ENCODE measurements at regions not wholly inside any gene's neighbourhood (a gene's known extent, or its start where the extent isn't known, plus 50 kb on each side); places are given as distances from the start of the nearest gene placed in this dataset.

DNA sequence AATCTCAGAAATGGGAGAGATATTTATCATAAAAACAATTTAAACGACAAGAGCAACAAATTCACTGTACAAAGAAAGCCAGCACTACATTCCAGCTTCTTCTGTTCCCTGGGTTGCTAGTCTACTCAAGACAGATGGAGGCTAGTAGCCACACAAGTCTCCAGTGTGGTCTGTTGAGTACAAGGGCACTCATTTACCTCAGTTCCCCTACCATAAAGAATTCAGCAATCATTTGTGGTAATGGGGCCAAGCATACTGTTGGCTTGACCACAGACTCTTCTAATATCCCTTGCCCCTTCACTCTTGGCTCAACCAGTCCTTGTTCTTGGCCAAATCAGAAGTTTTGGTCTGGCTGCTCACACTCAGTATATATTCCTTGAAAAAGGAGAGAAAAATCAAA lies 212.3 kb downstream of the COX18 start:
- TF ChIP-seq CTCF (IDR thresholded peaks at IDR 0.05) (no peak), POLR2A (IDR thresholded peaks at IDR 0.05) (no peak)

All from esophagus squamous epithelium (tissue), 4 donors.